ENCODE measurements at regions not wholly inside any gene's neighbourhood (a gene's known extent, or its start where the extent isn't known, plus 50 kb on each side); places are given as distances from the start of the nearest gene placed in this dataset.
"Not testable (repeated sequence)": the region's sequence is repeated elsewhere in the genome, so short reads cannot be mapped to it uniquely, and the experiment has no call there.

GRCh38 chr6:168819546-168819945, 378.6 kb downstream of the SMOC2 start:
- ChIA-PET CTCF (no interaction called here), POLR2A (no interaction called here)
- H3K27ac Mint-ChIP-seq = no peak overlapping the region
- H3K4me3 Mint-ChIP-seq = no peak overlapping the region
- no peaks in the 10 kb centered on the region for H3K36me3 Mint-ChIP-seq
- no peak for DNase-seq
- H3K4me1 Mint-ChIP-seq (ENCODE audit: low read depth) = no peaks in the 10 kb centered on the region
- peaks cover 7% of the 10 kb centered on the region for H3K27me3 Mint-ChIP-seq
- H3K9me3 Mint-ChIP-seq = peaks cover 5% of the 10 kb centered on the region
- intact Hi-C loops (cut with micrococcal nuclease) = no loop called here

- Mint-ChIP-seq H3K9me3 (peaks cover 5% of the 10 kb centered on the region), H3K27me3 (peaks cover 10% of the 10 kb centered on the region), H3K36me3 (no peaks in the 10 kb centered on the region), H3K4me3 (no peak overlapping the region), H3K4me1 (ENCODE audit: low read depth) (no peaks in the 10 kb centered on the region), H3K27ac (no peak overlapping the region)
- ChIA-PET CTCF (no interaction called here), POLR2A (no interaction called here)
- intact Hi-C loops (cut with micrococcal nuclease) = no loop called here
- DNase-seq = no peak
These were observed 376.7 kb downstream of the SMOC2 start for GRCh38 chr6:168817558-168818159.

GRCh38 chr6:168815229-168815628, 374.2 kb downstream of the SMOC2 start:
- Mint-ChIP-seq H3K27ac (no peak overlapping the region), H3K9me3 (peaks cover 5% of the 10 kb centered on the region), H3K36me3 (no peaks in the 10 kb centered on the region), H3K4me1 (ENCODE audit: low read depth) (no peaks in the 10 kb centered on the region), H3K27me3 (peaks cover 11% of the 10 kb centered on the region), H3K4me3 (no peak overlapping the region)
- ChIA-PET CTCF (no interaction called here), POLR2A (no interaction called here)
- no peak for DNase-seq
- intact Hi-C loops (cut with micrococcal nuclease) = no loop called here

DNA sequence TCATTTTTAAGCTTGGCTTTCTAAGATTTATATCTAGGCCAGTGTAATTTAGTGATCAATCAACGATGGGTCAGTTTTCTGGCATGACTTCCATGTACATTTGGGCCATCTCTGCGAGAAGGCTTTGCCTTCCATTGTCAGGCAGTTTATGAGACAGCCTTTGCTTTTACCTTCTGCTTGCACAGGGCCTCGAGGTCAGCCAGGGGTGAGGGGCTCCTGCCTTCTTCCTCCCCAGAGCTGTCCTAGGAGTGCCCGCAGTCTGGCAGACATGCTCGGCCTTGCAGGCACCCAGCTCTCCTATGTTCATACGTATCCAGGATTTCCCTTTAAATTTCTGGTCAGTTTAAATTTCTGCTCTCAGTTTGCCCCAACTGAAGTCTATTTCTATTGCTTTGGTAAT, 367.2 kb downstream of the SMOC2 start:
- intact Hi-C loops (cut with micrococcal nuclease) = no loop called here
- no peak for DNase-seq
- Mint-ChIP-seq H3K4me3 (no peak overlapping the region), H3K36me3 (no peaks in the 10 kb centered on the region), H3K27me3 (peaks cover 1% of the 10 kb centered on the region), H3K4me1 (ENCODE audit: low read depth) (no peaks in the 10 kb centered on the region), H3K9me3 (no peaks in the 10 kb centered on the region), H3K27ac (no peak overlapping the region)
- POLR2A ChIA-PET = no interaction called here
- CTCF ChIA-PET = no interaction called here

- Mint-ChIP-seq H3K27ac (no peak overlapping the region), H3K9me3 (no peaks in the 10 kb centered on the region), H3K27me3 (peaks cover 6% of the 10 kb centered on the region), H3K36me3 (no peaks in the 10 kb centered on the region), H3K4me3 (no peak overlapping the region), H3K4me1 (ENCODE audit: low read depth) (no peaks in the 10 kb centered on the region)
- CTCF ChIA-PET = no interaction called here
- no peak for DNase-seq
- POLR2A ChIA-PET = no interaction called here
- intact Hi-C loops (cut with micrococcal nuclease) = no loop called here
These were observed 363.3 kb downstream of the SMOC2 start for GRCh38 chr6:168804331-168804730.

- H3K4me3 Mint-ChIP-seq = no peak overlapping the region
- ChIA-PET POLR2A (no interaction called here), CTCF (no interaction called here)
- H3K27ac Mint-ChIP-seq = no peak overlapping the region
- H3K36me3 Mint-ChIP-seq = no peaks in the 10 kb centered on the region
- no peak for DNase-seq
- no peaks in the 10 kb centered on the region for H3K4me1 Mint-ChIP-seq (ENCODE audit: low read depth)
- H3K9me3 Mint-ChIP-seq = no peaks in the 10 kb centered on the region
- intact Hi-C loops (cut with micrococcal nuclease) = no loop called here
- peaks cover 6% of the 10 kb centered on the region for H3K27me3 Mint-ChIP-seq
These were observed 362.9 kb downstream of the SMOC2 start for GRCh38 chr6:168803874-168804273.

- Mint-ChIP-seq H3K4me1 (ENCODE audit: low read depth) (no peaks in the 10 kb centered on the region), H3K27me3 (peaks cover 13% of the 10 kb centered on the region), H3K4me3 (no peak overlapping the region), H3K27ac (no peak overlapping the region), H3K36me3 (no peaks in the 10 kb centered on the region), H3K9me3 (no peaks in the 10 kb centered on the region)
- POLR2A ChIA-PET = no interaction called here
- intact Hi-C loops (cut with micrococcal nuclease) = no loop called here
- DNase-seq = no peak
- CTCF ChIA-PET = no interaction called here
These were observed 358.1 kb downstream of the SMOC2 start for GRCh38 chr6:168799067-168799466.

DNA sequence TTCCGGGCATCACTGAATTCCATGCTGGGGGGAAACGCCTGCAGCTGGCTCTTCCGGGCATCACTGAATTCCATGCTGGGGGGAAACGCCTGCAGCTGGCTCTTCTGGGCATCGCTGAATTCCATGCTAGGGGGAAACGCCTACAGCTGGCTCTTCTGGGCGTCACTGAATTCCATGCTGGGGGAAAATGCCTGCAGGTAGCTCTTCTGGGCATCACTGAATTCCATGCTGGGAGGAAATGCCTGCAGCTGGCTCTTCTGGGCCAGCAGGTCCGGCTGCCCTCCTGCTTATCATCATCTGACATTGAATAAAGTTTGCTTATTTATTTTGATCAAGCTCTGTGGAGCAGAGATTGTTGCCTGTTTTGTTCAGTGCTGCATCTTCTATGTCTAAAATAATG, 355.1 kb downstream of the SMOC2 start:
- Mint-ChIP-seq H3K27ac (no peak overlapping the region), H3K4me3 (no peak overlapping the region), H3K4me1 (ENCODE audit: low read depth) (no peaks in the 10 kb centered on the region), H3K9me3 (no peaks in the 10 kb centered on the region), H3K36me3 (no peaks in the 10 kb centered on the region), H3K27me3 (peaks cover 9% of the 10 kb centered on the region)
- intact Hi-C loops (cut with micrococcal nuclease) = no loop called here
- POLR2A ChIA-PET = no interaction called here
- no peak for DNase-seq
- CTCF ChIA-PET = no interaction called here

DNA sequence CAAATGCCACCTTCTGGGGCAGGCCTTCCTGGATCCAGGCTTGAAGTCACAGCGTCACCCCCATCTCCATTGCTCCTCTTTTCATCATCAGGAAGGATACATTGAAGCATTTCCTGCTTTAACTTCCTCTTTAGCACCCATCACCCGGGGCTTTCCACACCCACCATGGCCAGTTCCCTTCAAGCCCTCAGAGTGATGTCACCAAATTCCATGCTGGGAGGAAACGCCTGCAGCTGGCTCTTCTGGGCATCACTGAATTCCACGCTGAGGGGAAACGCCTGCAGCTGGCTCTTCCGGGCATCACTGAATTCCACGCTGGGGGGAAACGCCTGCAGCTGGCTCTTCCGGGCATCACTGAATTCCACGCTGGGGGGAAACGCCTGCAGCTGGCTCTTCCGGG, 354.6 kb downstream of the SMOC2 start:
- intact Hi-C loops (cut with micrococcal nuclease); H3K9me3 Mint-ChIP-seq; POLR2A ChIA-PET; H3K4me1 Mint-ChIP-seq (ENCODE audit: low read depth); DNase-seq; CTCF ChIA-PET; H3K36me3 Mint-ChIP-seq; H3K4me3 Mint-ChIP-seq; H3K27me3 Mint-ChIP-seq; H3K27ac Mint-ChIP-seq: not testable (repeated sequence)

- Mint-ChIP-seq H3K4me1 (ENCODE audit: low read depth) (no peaks in the 10 kb centered on the region), H3K27me3 (peaks cover 8% of the 10 kb centered on the region), H3K36me3 (no peaks in the 10 kb centered on the region), H3K4me3 (no peak overlapping the region), H3K27ac (no peak overlapping the region), H3K9me3 (no peaks in the 10 kb centered on the region)
- no peak for DNase-seq
- ChIA-PET CTCF (no interaction called here), POLR2A (no interaction called here)
- intact Hi-C loops (cut with micrococcal nuclease) = no loop called here
These were observed 353.5 kb downstream of the SMOC2 start for GRCh38 chr6:168794491-168794890.

DNA sequence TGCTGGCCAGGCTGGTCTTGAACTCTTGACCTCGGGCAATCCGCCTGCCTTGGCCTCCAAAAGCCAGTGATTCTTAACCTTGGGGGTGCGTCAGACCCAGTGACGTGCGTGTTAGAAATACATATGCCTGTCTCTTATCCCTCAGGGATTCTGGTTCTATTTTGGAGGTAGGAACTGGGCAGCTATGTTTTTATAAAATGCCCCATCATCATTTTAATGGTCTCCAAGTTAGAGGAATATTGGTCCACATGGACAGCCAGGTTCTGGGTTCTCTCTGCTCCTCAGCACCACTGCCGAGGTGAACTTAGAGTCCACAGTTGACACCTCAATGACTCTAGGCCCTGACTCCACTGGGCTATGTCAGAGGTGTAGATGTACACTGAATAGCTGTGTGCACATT, 352.7 kb downstream of the SMOC2 start:
- POLR2A ChIA-PET = no interaction called here
- H3K4me1 Mint-ChIP-seq (ENCODE audit: low read depth) = no peaks in the 10 kb centered on the region
- intact Hi-C loops (cut with micrococcal nuclease) = no loop called here
- peaks cover 8% of the 10 kb centered on the region for H3K27me3 Mint-ChIP-seq
- DNase-seq = no peak
- no peaks in the 10 kb centered on the region for H3K36me3 Mint-ChIP-seq
- no peak overlapping the region for H3K4me3 Mint-ChIP-seq
- H3K9me3 Mint-ChIP-seq = no peaks in the 10 kb centered on the region
- CTCF ChIA-PET = no interaction called here
- H3K27ac Mint-ChIP-seq = no peak overlapping the region

GRCh38 chr6:168791917-168792316, 350.9 kb downstream of the SMOC2 start:
- ChIA-PET CTCF (no interaction called here), POLR2A (no interaction called here)
- no peaks in the 10 kb centered on the region for H3K4me1 Mint-ChIP-seq (ENCODE audit: low read depth)
- no peak overlapping the region for H3K4me3 Mint-ChIP-seq
- H3K27me3 Mint-ChIP-seq = peaks cover 8% of the 10 kb centered on the region
- H3K9me3 Mint-ChIP-seq = no peaks in the 10 kb centered on the region
- DNase-seq = no peak
- H3K36me3 Mint-ChIP-seq = no peaks in the 10 kb centered on the region
- no peak overlapping the region for H3K27ac Mint-ChIP-seq
- intact Hi-C loops (cut with micrococcal nuclease) = no loop called here

- Mint-ChIP-seq H3K27me3 (peaks cover 4% of the 10 kb centered on the region), H3K4me3 (no peak overlapping the region), H3K9me3 (no peaks in the 10 kb centered on the region), H3K36me3 (no peaks in the 10 kb centered on the region), H3K27ac (no peak overlapping the region), H3K4me1 (ENCODE audit: low read depth) (no peaks in the 10 kb centered on the region)
- intact Hi-C loops (cut with micrococcal nuclease) = no loop called here
- ChIA-PET POLR2A (no interaction called here), CTCF (no interaction called here)
- no peak for DNase-seq
These were observed 348.7 kb downstream of the SMOC2 start for GRCh38 chr6:168789699-168790098.

All from activated CD4-positive, alpha-beta memory T cell treated with anti-CD3 and anti-CD28 coated beads for 36 hours (primary cell).